OCI-LY7 (cell line): ENCODE measurements at regions not wholly inside any gene's neighbourhood (a gene's known extent, or its start where the extent isn't known, plus 50 kb on each side); places are given as distances from the start of the nearest gene placed in this dataset.

ENCODE experiments used
- EZH2phosphoT487 ChIP-seq: fragments of 200-600 bp; sonication (generic); IDR thresholded peaks from 2 replicates; pipeline ENCODE4 v1.6.1; 2018; ENCODE audit warnings: low read depth, borderline replicate concordance, mild to moderate bottlenecking, mixed run types, antibody characterized with exemption, low read length, moderate library complexity, mixed read lengths
- TF ChIP-seq, protein P1 (sequence below): fragments of 200-600 bp; sonication (generic); conservative IDR thresholded peaks from 2 replicates; pipeline ENCODE4 v1.5.1; 2014; ENCODE audit warnings: mild to moderate bottlenecking, antibody characterized with exemption, low read length, moderate library complexity, mixed read lengths

GRCh38 chrX:69074726-69075125 lies 90.5 kb downstream of the PJA1 start:
- TF ChIP-seq, protein P1, sequence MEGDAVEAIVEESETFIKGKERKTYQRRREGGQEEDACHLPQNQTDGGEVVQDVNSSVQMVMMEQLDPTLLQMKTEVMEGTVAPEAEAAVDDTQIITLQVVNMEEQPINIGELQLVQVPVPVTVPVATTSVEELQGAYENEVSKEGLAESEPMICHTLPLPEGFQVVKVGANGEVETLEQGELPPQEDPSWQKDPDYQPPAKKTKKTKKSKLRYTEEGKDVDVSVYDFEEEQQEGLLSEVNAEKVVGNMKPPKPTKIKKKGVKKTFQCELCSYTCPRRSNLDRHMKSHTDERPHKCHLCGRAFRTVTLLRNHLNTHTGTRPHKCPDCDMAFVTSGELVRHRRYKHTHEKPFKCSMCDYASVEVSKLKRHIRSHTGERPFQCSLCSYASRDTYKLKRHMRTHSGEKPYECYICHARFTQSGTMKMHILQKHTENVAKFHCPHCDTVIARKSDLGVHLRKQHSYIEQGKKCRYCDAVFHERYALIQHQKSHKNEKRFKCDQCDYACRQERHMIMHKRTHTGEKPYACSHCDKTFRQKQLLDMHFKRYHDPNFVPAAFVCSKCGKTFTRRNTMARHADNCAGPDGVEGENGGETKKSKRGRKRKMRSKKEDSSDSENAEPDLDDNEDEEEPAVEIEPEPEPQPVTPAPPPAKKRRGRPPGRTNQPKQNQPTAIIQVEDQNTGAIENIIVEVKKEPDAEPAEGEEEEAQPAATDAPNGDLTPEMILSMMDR: no peak
- no peak for TF ChIP-seq EZH2phosphoT487
